ENCODE measurements at regions not wholly inside any gene's neighbourhood (a gene's known extent, or its start where the extent isn't known, plus 50 kb on each side); places are given as distances from the start of the nearest gene placed in this dataset.

- H3K4me3 ChIP-seq (replicated peaks in 1 of 2; ENCODE audit: low read depth in 2 of 2, low read length in 2 of 2): no peak overlapping the region
- DNase-seq (ENCODE audit: low read depth in 2 of 2): no peak
- no peak for TF ChIP-seq CTCF (IDR thresholded peaks at IDR 0.05; ENCODE audit: low read depth, low read length)
Observed at GRCh38 chr2:81181845-81182244, 877.3 kb upstream of the LRRTM1 start.

- TF ChIP-seq CTCF (IDR thresholded peaks at IDR 0.05; ENCODE audit: low read depth, low read length): no peak
- DNase-seq (ENCODE audit: low read depth in 2 of 2): no peak
- H3K4me3 ChIP-seq (replicated peaks in 1 of 2; ENCODE audit: low read depth in 2 of 2, low read length in 2 of 2): no peak overlapping the region
Observed at GRCh38 chr2:81171447-81171846, 866.9 kb upstream of the LRRTM1 start.

- no peak overlapping the region for H3K4me3 ChIP-seq (replicated peaks in 1 of 2; ENCODE audit: low read depth in 2 of 2, low read length in 2 of 2)
- no peak for TF ChIP-seq CTCF (IDR thresholded peaks at IDR 0.05; ENCODE audit: low read depth, low read length)
- no peak for DNase-seq (ENCODE audit: low read depth in 2 of 2)
Observed at GRCh38 chr2:81163583-81163982, 859.0 kb upstream of the LRRTM1 start.

- TF ChIP-seq CTCF (IDR thresholded peaks at IDR 0.05; ENCODE audit: low read depth, low read length): no peak
- DNase-seq (ENCODE audit: low read depth in 2 of 2): no peak
Observed at GRCh38 chr2:81158505-81158904, 854.0 kb upstream of the LRRTM1 start.

GRCh38 chr2:81148323-81148722, 843.8 kb upstream of the LRRTM1 start:
- no peak for TF ChIP-seq CTCF (IDR thresholded peaks at IDR 0.05; ENCODE audit: low read depth, low read length)

More at GRCh38 chr2:81158505-81158904, 854.0 kb upstream of the LRRTM1 start:
- H3K4me3 ChIP-seq (replicated peaks in 1 of 2; ENCODE audit: low read depth in 2 of 2, low read length in 2 of 2): no peak overlapping the region

GRCh38 chr2:81136296-81136695, 831.7 kb upstream of the LRRTM1 start:
- no peak overlapping the region for H3K4me3 ChIP-seq (replicated peaks in 1 of 2; ENCODE audit: low read depth in 2 of 2, low read length in 2 of 2)
- DNase-seq (ENCODE audit: low read depth in 2 of 2): no peak
- no peak for TF ChIP-seq CTCF (IDR thresholded peaks at IDR 0.05; ENCODE audit: low read depth, low read length)

More at GRCh38 chr2:81148323-81148722, 843.8 kb upstream of the LRRTM1 start:
- no peak for DNase-seq (ENCODE audit: low read depth in 2 of 2)
- H3K4me3 ChIP-seq (replicated peaks in 1 of 2; ENCODE audit: low read depth in 2 of 2, low read length in 2 of 2): no peak overlapping the region

GRCh38 chr2:81097361-81097760, 792.8 kb upstream of the LRRTM1 start:
- DNase-seq (ENCODE audit: low read depth in 2 of 2): no peak
- H3K4me3 ChIP-seq (replicated peaks in 1 of 2; ENCODE audit: low read depth in 2 of 2, low read length in 2 of 2): no peak overlapping the region
- no peak for TF ChIP-seq CTCF (IDR thresholded peaks at IDR 0.05; ENCODE audit: low read depth, low read length)
